Common myeloid progenitor, CD34-positive (primary cell): ENCODE measurements at regions not wholly inside any gene's neighbourhood (a gene's known extent, or its start where the extent isn't known, plus 50 kb on each side); places are given as distances from the start of the nearest gene placed in this dataset.
"Not testable (repeated sequence)": the region's sequence is repeated elsewhere in the genome, so short reads cannot be mapped to it uniquely, and the experiment has no call there.

Source experiments
- CTCF ChIA-PET: fragments of 350-600 bp; sonication (Branson Sonifier 250); formaldehyde crosslinking; loops from one replicate; lab custom pipeline; 2021; ENCODE audit warnings: antibody characterized with exemption; lab: Charles Lee
- POLR2A ChIA-PET: fragments of 350-600 bp; sonication (Branson Sonifier 250); formaldehyde crosslinking; loops from one replicate; lab custom pipeline; 2021; ENCODE audit warnings: antibody characterized with exemption; lab: Charles Lee
- DNase-seq, 3 donors: peaks; one replicate each; pipeline versions ENCODE4 v3.0.0 to v3.0.0-alpha.2; 2013
- H3K27ac ChIP-seq, 2 experiments: 1 replicate in 1 of 2; 2 replicates in 1 of 2; pipeline ENCODE4 v1.7.0; 2013; ENCODE audit warnings: inconsistent platforms in 2 of 2, low read length in 2 of 2, mild to moderate bottlenecking in 2 of 2, low read depth in 1 of 2, moderate library complexity in 1 of 2; ENCODE audit not compliant: severe bottlenecking in 2 of 2, insufficient read depth in 1 of 2, poor library complexity in 1 of 2
- H3K27me3 ChIP-seq, 5 experiments: replicated peaks in 2 of 5; 1 replicate in 3 of 5; 2 replicates in 2 of 5; pipeline versions ENCODE4 v1.6.1 to v1.7.0; 2013; ENCODE audit warnings: low read length in 4 of 5, mild to moderate bottlenecking in 2 of 5, moderate library complexity in 2 of 5, inconsistent platforms in 1 of 5; ENCODE audit not compliant: insufficient read depth in 5 of 5, control insufficient read depth in 4 of 5
- H3K36me3 ChIP-seq, 4 experiments: 1 replicate in 2 of 4; 2 replicates in 2 of 4; pipeline versions ENCODE4 v1.6.1 to v1.7.0; 2013; ENCODE audit warnings: low read length in 3 of 4, control low read depth in 1 of 4, mild to moderate bottlenecking in 1 of 4; ENCODE audit not compliant: control insufficient read depth in 4 of 4, insufficient read depth in 4 of 4
- H3K4me1 ChIP-seq, 4 experiments: 1 replicate in 3 of 4; 2 replicates in 1 of 4; pipeline versions ENCODE4 v1.6.1 to v1.7.1; 2013; ENCODE audit warnings: low read length in 3 of 4, mild to moderate bottlenecking in 3 of 4, control low read depth in 1 of 4, inconsistent platforms in 1 of 4, moderate library complexity in 1 of 4; ENCODE audit not compliant: control insufficient read depth in 4 of 4, insufficient read depth in 4 of 4; ENCODE audit errors: control extremely low read depth in 1 of 4
- H3K4me3 ChIP-seq, 7 experiments: 1 replicate in 4 of 7; 2 replicates in 3 of 7; pipeline versions ENCODE4 v1.5.1 to v1.7.0; 2013; ENCODE audit warnings: mild to moderate bottlenecking in 7 of 7, low read length in 6 of 7, moderate library complexity in 6 of 7, inconsistent platforms in 2 of 7, low read depth in 2 of 7, control low read depth in 1 of 7; ENCODE audit not compliant: insufficient read depth in 4 of 7, control insufficient read depth in 1 of 7; ENCODE audit errors: extremely low read depth in 1 of 7
- H3K9me3 ChIP-seq, 5 experiments: 1 replicate in 4 of 5; 2 replicates in 1 of 5; pipeline versions ENCODE4 v1.6.1 to v1.7.1; 2013; ENCODE audit warnings: low read length in 4 of 5, mild to moderate bottlenecking in 2 of 5, inconsistent platforms in 1 of 5, low read depth in 1 of 5, moderate library complexity in 1 of 5; ENCODE audit not compliant: control insufficient read depth in 4 of 5, insufficient read depth in 2 of 5; ENCODE audit errors: control extremely low read depth in 1 of 5
- WGBS: methylation state at CpG from one replicate; pipeline ENCODE4 v1.1.5; 2013; ENCODE audit not compliant: insufficient coverage; 5-methylcytosine and 5-hydroxymethylcytosine counted together

DNA sequence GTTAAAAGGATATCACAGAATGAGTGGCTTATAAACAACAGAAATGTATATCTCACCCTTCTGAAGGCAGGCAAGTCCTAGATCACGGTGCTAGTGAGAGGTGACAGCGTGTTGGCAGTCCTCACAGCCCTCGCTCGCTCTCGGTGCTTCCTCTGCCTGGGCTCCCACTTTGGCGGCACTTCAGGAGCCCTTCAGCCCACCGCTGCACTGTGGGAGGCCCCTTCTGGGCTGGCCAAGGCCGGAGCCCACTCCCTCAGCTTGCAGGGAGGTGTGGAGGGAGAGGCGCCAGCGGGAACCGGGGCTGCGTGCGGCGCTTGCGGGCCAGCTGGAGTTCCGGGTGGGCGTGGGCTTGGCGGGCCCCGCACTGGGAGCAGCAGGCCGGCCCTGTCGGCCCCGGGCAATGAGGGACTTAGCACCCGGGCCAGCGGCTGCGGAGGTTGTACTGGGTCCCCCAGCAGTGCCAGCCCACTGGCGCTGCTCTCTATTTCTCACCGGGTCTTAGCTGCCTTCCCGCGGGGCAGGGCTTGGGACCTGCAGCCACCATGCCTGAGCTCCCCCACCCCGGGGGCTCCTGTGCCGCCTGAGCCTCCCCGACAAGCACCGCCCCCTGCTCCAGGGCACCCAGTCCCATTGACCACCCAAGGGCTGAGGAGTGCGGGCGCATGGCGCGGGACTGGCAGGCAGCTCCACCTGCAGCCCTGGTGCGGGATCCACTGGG, 778.1 kb downstream of the DIPK2A start:
- 96% methylated on average over 21 of the region's 38 CpGs for WGBS
- H3K36me3 ChIP-seq, POLR2A ChIA-PET, H3K9me3 ChIP-seq, CTCF ChIA-PET, H3K27ac ChIP-seq, H3K4me3 ChIP-seq, H3K4me1 ChIP-seq, H3K27me3 ChIP-seq, DNase-seq: not testable (repeated sequence)

GRCh38 chr3:144754076-144754783, 782.6 kb downstream of the DIPK2A start:
- CTCF ChIA-PET = interaction anchor here (0.5 kb wide), 1 partner anchor 9 kb away, joined by 3 read pairs; no protein-coding TSS in a partner anchor
- no peak for DNase-seq
- POLR2A ChIA-PET = no interaction called here
- Histone ChIP-seq H3K4me1 (no peaks in the 10 kb centered on the region), H3K4me3 (no peak overlapping the region), H3K36me3 (no peaks in the 10 kb centered on the region), H3K27me3 (no peaks in the 10 kb centered on the region), H3K27ac (no peak overlapping the region), H3K9me3 (peaks cover 0 to 3% (median 0%) of the 10 kb centered on the region in 5 experiments)
- WGBS = 100% methylated on average over 3 of the region's 3 CpGs

DNA sequence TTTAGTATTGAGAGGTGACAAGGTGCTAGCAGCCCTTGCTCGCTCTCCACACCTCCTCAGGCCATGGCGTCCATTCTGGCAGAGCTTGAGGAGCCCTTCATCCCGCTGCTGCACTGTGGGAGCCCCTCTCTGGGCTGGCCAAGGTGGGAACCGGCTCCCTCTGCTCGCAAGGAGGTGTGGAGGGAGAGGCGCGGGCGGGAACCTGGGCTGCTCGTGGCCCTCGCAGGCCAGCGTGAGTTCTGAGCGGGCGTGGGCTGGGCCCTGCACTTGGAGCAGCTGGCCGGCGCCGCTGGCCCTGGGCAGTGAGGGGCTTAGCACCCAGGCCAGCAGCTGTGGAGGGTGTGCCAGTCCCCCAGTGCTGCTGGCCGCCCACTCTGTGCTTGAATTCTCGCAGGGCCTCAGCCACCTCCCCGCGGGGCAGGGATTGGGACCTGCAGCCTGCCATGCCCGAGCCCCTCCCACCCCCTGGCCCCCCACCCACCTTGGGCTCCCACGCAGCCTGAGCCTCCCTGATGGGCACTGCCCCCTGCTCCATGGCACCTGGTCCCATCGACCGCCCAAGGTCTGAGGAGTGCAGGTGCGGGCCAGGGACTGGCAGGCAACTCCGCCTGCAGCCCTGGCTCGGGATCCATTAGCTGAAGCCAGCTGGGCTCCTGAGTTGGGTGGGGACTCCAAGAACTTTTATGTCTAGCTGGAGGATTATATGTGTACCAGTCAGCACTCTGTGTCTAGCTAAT, 785.2 kb downstream of the DIPK2A start:
- Histone ChIP-seq H3K9me3 (peaks cover 0 to 3% (median 0%) of the 10 kb centered on the region in 5 experiments), H3K4me3 (no peak overlapping the region), H3K27ac (no peak overlapping the region), H3K36me3 (no peaks in the 10 kb centered on the region), H3K4me1 (no peaks in the 10 kb centered on the region), H3K27me3 (no peaks in the 10 kb centered on the region)
- 97% methylated on average over 19 of the region's 27 CpGs for WGBS
- DNase-seq = no peak
- POLR2A ChIA-PET = no interaction called here
- CTCF ChIA-PET = no interaction called here

DNA sequence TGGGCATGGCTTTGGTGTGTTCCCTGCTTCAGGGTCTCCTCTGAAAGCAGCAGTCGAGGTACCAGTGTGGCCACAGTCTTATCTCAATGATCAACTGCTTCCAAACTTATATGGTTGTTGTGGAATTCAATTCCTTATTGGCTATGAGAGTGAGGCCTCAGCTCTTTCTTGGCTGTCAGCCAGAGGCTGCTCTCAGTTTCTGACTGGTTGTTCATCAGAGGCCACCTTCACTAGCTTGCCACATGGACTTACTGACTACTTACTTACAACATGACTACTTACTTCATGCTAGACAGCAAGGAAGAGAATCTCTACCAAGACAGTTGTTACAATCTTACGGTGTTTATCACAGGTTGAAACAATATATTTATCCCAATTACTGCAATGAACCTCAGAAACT, 789.2 kb downstream of the DIPK2A start:
- POLR2A ChIA-PET = no interaction called here
- Histone ChIP-seq H3K9me3 (peaks cover 0 to 3% (median 0%) of the 10 kb centered on the region in 5 experiments), H3K4me1 (no peaks in the 10 kb centered on the region), H3K4me3 (no peak overlapping the region), H3K27ac (no peak overlapping the region), H3K36me3 (no peaks in the 10 kb centered on the region), H3K27me3 (no peaks in the 10 kb centered on the region)
- CTCF ChIA-PET = no interaction called here
- no CpG with 5 or more reads among the region's 2 CpGs for WGBS
- no peak for DNase-seq

DNA sequence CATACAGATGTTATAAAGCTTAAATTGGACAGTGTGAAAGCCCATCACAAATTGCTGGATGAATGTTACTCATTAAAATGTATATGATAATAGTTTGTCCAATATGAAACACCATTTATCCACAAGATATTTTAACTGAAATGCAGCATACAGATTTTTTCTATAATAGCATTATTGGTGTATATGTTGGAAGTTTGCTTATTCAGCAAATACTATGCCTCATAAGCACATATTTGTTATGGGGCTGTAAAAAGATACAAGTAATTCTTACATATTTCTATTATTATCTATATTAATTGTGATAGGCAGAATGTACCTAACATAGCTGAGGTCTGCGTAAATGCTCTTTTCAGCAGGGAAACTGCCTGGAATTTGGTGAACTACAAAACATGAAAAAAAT, 790.5 kb downstream of the DIPK2A start:
- WGBS = no CpG with 5 or more reads among the region's 1 CpG
- Histone ChIP-seq H3K36me3 (no peaks in the 10 kb centered on the region), H3K4me3 (no peak overlapping the region), H3K27me3 (no peaks in the 10 kb centered on the region), H3K4me1 (no peaks in the 10 kb centered on the region), H3K27ac (no peak overlapping the region), H3K9me3 (no peaks in the 10 kb centered on the region)
- no peak for DNase-seq
- POLR2A ChIA-PET = no interaction called here
- CTCF ChIA-PET = no interaction called here

DNA sequence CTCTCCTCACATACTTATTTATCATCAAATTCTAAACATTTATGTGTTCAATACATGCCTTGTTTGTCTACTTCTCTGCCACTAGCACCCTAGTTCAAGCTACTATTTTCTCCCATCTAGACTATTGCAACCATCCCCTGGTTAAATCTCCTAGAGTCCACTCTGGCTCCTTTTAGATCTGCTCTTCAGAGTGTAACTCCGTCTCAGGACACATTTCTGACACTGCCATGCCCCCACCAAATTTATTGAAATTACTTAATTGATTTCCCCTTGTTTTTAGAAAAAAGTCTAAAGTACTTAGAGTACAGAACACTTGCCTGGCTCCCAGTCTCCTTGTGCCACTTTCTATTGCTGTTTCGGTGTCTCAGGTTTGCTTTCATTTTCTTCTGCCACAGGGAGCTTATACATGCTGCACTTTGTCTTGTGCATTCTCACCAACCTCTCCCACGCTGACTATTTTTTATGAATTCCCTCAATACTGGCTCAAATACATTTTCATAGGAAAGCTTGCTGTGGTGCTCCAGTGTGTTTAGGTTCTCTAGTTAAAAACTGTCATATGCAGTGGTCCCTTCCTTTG, 792.3 kb downstream of the DIPK2A start:
- DNase-seq = no peak
- H3K4me3 ChIP-seq = peak overlapping the region in 1 of 7 experiments; percentile 24
- no peaks in the 10 kb centered on the region for H3K27me3 ChIP-seq
- no peaks in the 10 kb centered on the region for H3K36me3 ChIP-seq
- no peaks in the 10 kb centered on the region for H3K9me3 ChIP-seq
- WGBS = 88% methylated on average over 1 of the region's 3 CpGs
- no peaks in the 10 kb centered on the region for H3K4me1 ChIP-seq
- ChIA-PET CTCF (interaction anchor here (0.6 kb wide), 1 partner anchor 10 kb away, joined by 3 read pairs; no protein-coding TSS in a partner anchor), POLR2A (no interaction called here)
- no peak overlapping the region for H3K27ac ChIP-seq
